Loucy (cell line): ENCODE measurements at regions not wholly inside any gene's neighbourhood (a gene's known extent, or its start where the extent isn't known, plus 50 kb on each side); places are given as distances from the start of the nearest gene placed in this dataset.

Experiments
- CTCF ChIP-seq: fragments of 200-600 bp; sonication (generic); conservative IDR thresholded peaks from 2 replicates; pipeline ENCODE4 v1.5.1; 2014; ENCODE audit warnings: mild to moderate bottlenecking, antibody characterized with exemption, low read length
- EZH2phosphoT487 ChIP-seq: fragments of 200-600 bp; IDR thresholded peaks from 2 replicates; pipeline ENCODE4 v1.6.1; 2018; ENCODE audit warnings: antibody characterized with exemption, mild to moderate bottlenecking, moderate library complexity, borderline replicate concordance

- TF ChIP-seq CTCF: no peak
- no peak for TF ChIP-seq EZH2phosphoT487
These were observed 335.7 kb downstream of the RPS29 start for GRCh38 chr14:49250517-49250916.
